Lower leg skin (tissue), 4 donors: ENCODE measurements at regions not wholly inside any gene's neighbourhood (a gene's known extent, or its start where the extent isn't known, plus 50 kb on each side); places are given as distances from the start of the nearest gene placed in this dataset.
A peak's percentile ranks its signal among the peaks of the same experiment; 100 is the strongest.
"Not testable (repeated sequence)": the region's sequence is repeated elsewhere in the genome, so short reads cannot be mapped to it uniquely, and the experiment has no call there.

Experiments used
- DNase-seq, 2 donors: peaks; one replicate each; pipeline ENCODE4 v3.0.0-alpha.2; 2019; ENCODE audit warnings: low spot score in 2 of 2
- H3K4me3 ChIP-seq: fragments of 200-600 bp; sonication (generic); 2 replicates; pipeline ENCODE4 v1.5.1; 2017; ENCODE audit warnings: mild to moderate bottlenecking, low read depth; ENCODE audit not compliant: poor library complexity, severe bottlenecking
- CTCF ChIP-seq, 3 donors: fragments of 450-650 bp; IDR thresholded peaks; one replicate each; pipeline ENCODE4 v1.5.1; 2016; ENCODE audit warnings: antibody characterized with exemption in 3 of 3, mild to moderate bottlenecking in 3 of 3, moderate library complexity in 2 of 3
- POLR2A ChIP-seq, 2 donors: fragments of 450-650 bp; IDR thresholded peaks; one replicate each; pipeline ENCODE4 v1.6.1; 2016 to 2017; ENCODE audit warnings: antibody characterized with exemption in 2 of 2, mild to moderate bottlenecking in 1 of 2, moderate library complexity in 1 of 2
- WGBS, 2 donors: methylation state at CpG; one replicate each; pipeline ENCODE4 v1.1.5; 2018; 5-methylcytosine and 5-hydroxymethylcytosine counted together
- intact Hi-C: fragments of 100-400 bp; cut with DNase I; formaldehyde crosslinking; loops from one replicate; pipeline ENCODE4 v1.15.0; 2023; ENCODE audit warnings: low total_unique reads

- intact Hi-C loops = no loop called here
- H3K4me3 ChIP-seq = no peak overlapping the region
- DNase-seq = no peak
- no peak for TF ChIP-seq POLR2A (IDR thresholded peaks at IDR 0.05)
- TF ChIP-seq CTCF (IDR thresholded peaks at IDR 0.05) = no peak
- WGBS, 2 donors = 81 to 88% methylated on average over 3 of the region's 3 CpGs
Measured at GRCh38 chr16:80915079-80915450, 91.6 kb downstream of the CMC2 start.

- intact Hi-C loops = no loop called here
- 89 to 90% methylated on average over 10 of the region's 10 CpGs for WGBS, 2 donors
- H3K4me3 ChIP-seq = no peak overlapping the region
- no peak for TF ChIP-seq CTCF (IDR thresholded peaks at IDR 0.05)
- no peak for TF ChIP-seq POLR2A (IDR thresholded peaks at IDR 0.05)
- DNase-seq = no peak
Measured at GRCh38 chr16:80914379-80915078, 92.2 kb downstream of the CMC2 start.

- no peak for TF ChIP-seq CTCF (IDR thresholded peaks at IDR 0.05)
- no peak for TF ChIP-seq POLR2A (IDR thresholded peaks at IDR 0.05)
- H3K4me3 ChIP-seq = no peak overlapping the region
- DNase-seq = no peak
- WGBS, 2 donors = 93% methylated on average over 4 of the region's 4 CpGs
- intact Hi-C loops = no loop called here
Measured at GRCh38 chr16:80913397-80913796, 93.3 kb downstream of the CMC2 start.

- WGBS, 2 donors = 71 to 72% methylated on average over 4 of the region's 4 CpGs
- no peak for DNase-seq
- no peak overlapping the region for H3K4me3 ChIP-seq
- intact Hi-C loops = no loop called here
- no peak for TF ChIP-seq POLR2A (IDR thresholded peaks at IDR 0.05)
- no peak for TF ChIP-seq CTCF (IDR thresholded peaks at IDR 0.05)
Measured at GRCh38 chr16:80912651-80913050, 94.0 kb downstream of the CMC2 start.

GRCh38 chr16:80910434-80910833 lies 96.3 kb downstream of the CMC2 start:
- WGBS, 2 donors = 85 to 92% methylated on average over 2 of the region's 2 CpGs
- TF ChIP-seq CTCF (IDR thresholded peaks at IDR 0.05) (no peak), POLR2A (IDR thresholded peaks at IDR 0.05) (no peak)

GRCh38 chr16:80909720-80910119 lies 97.0 kb downstream of the CMC2 start:
- H3K4me3 ChIP-seq = no peak overlapping the region
- WGBS, 2 donors = 38 to 39% methylated on average over 3 of the region's 3 CpGs
- intact Hi-C loops = no loop called here
- no peak for DNase-seq
- TF ChIP-seq CTCF (IDR thresholded peaks at IDR 0.05) (no peak), POLR2A (IDR thresholded peaks at IDR 0.05) (no peak)

More at GRCh38 chr16:80910434-80910833, 96.3 kb downstream of the CMC2 start:
- H3K4me3 ChIP-seq = no peak overlapping the region
- intact Hi-C loops = no loop called here
- no peak for DNase-seq

DNA sequence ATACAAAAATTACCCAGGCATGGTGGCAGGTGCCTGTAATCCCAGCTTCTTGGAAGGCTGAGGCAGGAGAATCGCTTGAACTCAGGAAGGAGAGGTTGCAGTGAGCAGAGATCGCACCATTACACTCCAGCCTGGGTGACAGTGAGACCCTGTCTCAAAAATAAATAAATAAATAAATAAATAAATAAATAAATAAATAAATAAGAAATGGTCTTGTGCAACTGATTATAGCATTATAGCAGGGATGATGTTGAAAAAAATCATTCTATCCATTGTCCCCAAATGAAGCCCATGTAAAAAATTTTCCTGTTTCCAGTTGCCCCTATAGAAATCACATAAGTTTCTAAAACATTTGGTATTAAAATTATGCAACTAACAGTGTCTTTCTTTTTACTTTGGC lies 100.5 kb downstream of the CMC2 start:
- WGBS, 2 donors = 96 to 98% methylated on average over 2 of the region's 2 CpGs
- H3K4me3 ChIP-seq, intact Hi-C loops: not testable (repeated sequence)
- peak in 1 of 2 donors; percentile 45 for DNase-seq
